Dendritic cell treated with granulocyte-macrophage colony-stimulating factor and Interleukin-4, amounts not matched to agents 40 ng/mL and 50 ng/mL, for 4 days (primary cell): ENCODE measurements at regions not wholly inside any gene's neighbourhood (a gene's known extent, or its start where the extent isn't known, plus 50 kb on each side); places are given as distances from the start of the nearest gene placed in this dataset.
A peak's percentile ranks its signal among the peaks of the same experiment; 100 is the strongest.
"Not testable (repeated sequence)": the region's sequence is repeated elsewhere in the genome, so short reads cannot be mapped to it uniquely, and the experiment has no call there.

ENCODE experiments used
- H3K27ac Mint-ChIP-seq: one replicate; pipeline ENCODE4 v1.8.0; 2022; ENCODE audit warnings: mild to moderate bottlenecking, mixed read lengths
- H3K27me3 Mint-ChIP-seq: one replicate; pipeline ENCODE4 v1.8.0; 2022; ENCODE audit warnings: mild to moderate bottlenecking, mixed read lengths
- H3K36me3 Mint-ChIP-seq: one replicate; pipeline ENCODE4 v1.8.0; 2022; ENCODE audit warnings: low read depth, mixed read lengths
- H3K4me1 Mint-ChIP-seq: one replicate; pipeline ENCODE4 v1.8.0; 2022; ENCODE audit warnings: low read depth, mixed read lengths
- H3K4me3 Mint-ChIP-seq: one replicate; pipeline ENCODE4 v1.8.0; 2022; ENCODE audit warnings: mild to moderate bottlenecking, moderate library complexity, mixed read lengths
- H3K9me3 Mint-ChIP-seq: one replicate; pipeline ENCODE4 v1.8.0; 2022; ENCODE audit warnings: mixed read lengths
- intact Hi-C: fragments of 100-400 bp; cut with micrococcal nuclease; formaldehyde crosslinking; loops from one replicate; pipeline ENCODE4 v1.15.0; 2022

GRCh38 chr17:77549726-77550366, 408.7 kb upstream of the TNRC6C start:
- Mint-ChIP-seq H3K27me3 (peaks cover 51% of the 10 kb centered on the region), H3K36me3 (no peaks in the 10 kb centered on the region), H3K27ac (peak overlapping the region; percentile 65), H3K9me3 (no peaks in the 10 kb centered on the region), H3K4me3 (no peak overlapping the region), H3K4me1 (peaks cover 28% of the 10 kb centered on the region)
- intact Hi-C loops: no loop called here

- Mint-ChIP-seq H3K4me1 (peaks cover 17% of the 10 kb centered on the region), H3K9me3 (no peaks in the 10 kb centered on the region), H3K27me3 (peaks cover 56% of the 10 kb centered on the region), H3K27ac (no peak overlapping the region), H3K4me3 (no peak overlapping the region), H3K36me3 (no peaks in the 10 kb centered on the region)
- intact Hi-C loops: no loop called here
These were observed 404.9 kb upstream of the TNRC6C start for GRCh38 chr17:77553459-77554066.

GRCh38 chr17:77555121-77555591, 403.3 kb upstream of the TNRC6C start:
- H3K27ac Mint-ChIP-seq: no peak overlapping the region
- peaks cover 61% of the 10 kb centered on the region for H3K27me3 Mint-ChIP-seq
- peaks cover under 1% of the 10 kb centered on the region for H3K4me1 Mint-ChIP-seq
- no peak overlapping the region for H3K4me3 Mint-ChIP-seq
- intact Hi-C loops: no loop called here
- no peaks in the 10 kb centered on the region for H3K36me3 Mint-ChIP-seq
- H3K9me3 Mint-ChIP-seq: no peaks in the 10 kb centered on the region

- Mint-ChIP-seq H3K27ac (no peak overlapping the region), H3K4me1 (no peaks in the 10 kb centered on the region), H3K4me3 (no peak overlapping the region), H3K36me3 (no peaks in the 10 kb centered on the region), H3K9me3 (no peaks in the 10 kb centered on the region), H3K27me3 (peaks cover 64% of the 10 kb centered on the region)
- intact Hi-C loops: no loop called here
These were observed 402.7 kb upstream of the TNRC6C start for GRCh38 chr17:77555741-77556291.

- no peaks in the 10 kb centered on the region for H3K9me3 Mint-ChIP-seq
- no peaks in the 10 kb centered on the region for H3K36me3 Mint-ChIP-seq
- no peak overlapping the region for H3K27ac Mint-ChIP-seq
- peaks cover 60% of the 10 kb centered on the region for H3K27me3 Mint-ChIP-seq
- H3K4me1 Mint-ChIP-seq: no peaks in the 10 kb centered on the region
- H3K4me3 Mint-ChIP-seq: no peak overlapping the region
- intact Hi-C loops: no loop called here
These were observed 402.0 kb upstream of the TNRC6C start for GRCh38 chr17:77556383-77557061.

- no peak overlapping the region for H3K27ac Mint-ChIP-seq
- no peaks in the 10 kb centered on the region for H3K36me3 Mint-ChIP-seq
- intact Hi-C loops: no loop called here
- no peaks in the 10 kb centered on the region for H3K4me1 Mint-ChIP-seq
- H3K4me3 Mint-ChIP-seq: no peak overlapping the region
- peaks cover 50% of the 10 kb centered on the region for H3K27me3 Mint-ChIP-seq
- H3K9me3 Mint-ChIP-seq: no peaks in the 10 kb centered on the region
These were observed 399.5 kb upstream of the TNRC6C start for GRCh38 chr17:77558846-77559626.

GRCh38 chr17:77560381-77560780, 398.1 kb upstream of the TNRC6C start:
- no peaks in the 10 kb centered on the region for H3K4me1 Mint-ChIP-seq
- H3K36me3 Mint-ChIP-seq: no peaks in the 10 kb centered on the region
- no peak overlapping the region for H3K27ac Mint-ChIP-seq
- H3K27me3 Mint-ChIP-seq: peaks cover 49% of the 10 kb centered on the region
- H3K4me3 Mint-ChIP-seq: no peak overlapping the region
- intact Hi-C loops: no loop called here
- H3K9me3 Mint-ChIP-seq: no peaks in the 10 kb centered on the region

GRCh38 chr17:77560841-77561240, 397.7 kb upstream of the TNRC6C start:
- Mint-ChIP-seq H3K9me3 (no peaks in the 10 kb centered on the region), H3K27me3 (peaks cover 48% of the 10 kb centered on the region), H3K27ac (no peak overlapping the region), H3K36me3 (no peaks in the 10 kb centered on the region), H3K4me1 (no peaks in the 10 kb centered on the region), H3K4me3 (no peak overlapping the region)
- intact Hi-C loops: no loop called here

- H3K27ac Mint-ChIP-seq, H3K4me1 Mint-ChIP-seq, H3K36me3 Mint-ChIP-seq, H3K9me3 Mint-ChIP-seq, H3K4me3 Mint-ChIP-seq, intact Hi-C loops: not testable (repeated sequence)
- peaks cover 42% of the 10 kb centered on the region for H3K27me3 Mint-ChIP-seq
These were observed 396.1 kb upstream of the TNRC6C start for GRCh38 chr17:77562361-77562760.

GRCh38 chr17:77563439-77564102, 394.9 kb upstream of the TNRC6C start:
- Mint-ChIP-seq H3K36me3 (no peaks in the 10 kb centered on the region), H3K27ac (no peak overlapping the region), H3K4me1 (no peaks in the 10 kb centered on the region), H3K4me3 (no peak overlapping the region), H3K9me3 (no peaks in the 10 kb centered on the region), H3K27me3 (peaks cover 37% of the 10 kb centered on the region)
- intact Hi-C loops: no loop called here

GRCh38 chr17:77564278-77564920, 394.1 kb upstream of the TNRC6C start:
- Mint-ChIP-seq H3K27me3 (peaks cover 33% of the 10 kb centered on the region), H3K36me3 (no peaks in the 10 kb centered on the region), H3K9me3 (no peaks in the 10 kb centered on the region), H3K4me1 (no peaks in the 10 kb centered on the region), H3K27ac (no peak overlapping the region), H3K4me3 (no peak overlapping the region)
- intact Hi-C loops: no loop called here

GRCh38 chr17:77565166-77565565, 393.3 kb upstream of the TNRC6C start:
- H3K27me3 Mint-ChIP-seq: peaks cover 33% of the 10 kb centered on the region
- intact Hi-C loops: no loop called here
- no peak overlapping the region for H3K27ac Mint-ChIP-seq
- H3K4me1 Mint-ChIP-seq: no peaks in the 10 kb centered on the region
- no peaks in the 10 kb centered on the region for H3K9me3 Mint-ChIP-seq
- no peaks in the 10 kb centered on the region for H3K36me3 Mint-ChIP-seq
- H3K4me3 Mint-ChIP-seq: no peak overlapping the region

GRCh38 chr17:77566151-77566550, 392.4 kb upstream of the TNRC6C start:
- H3K4me3 Mint-ChIP-seq: no peak overlapping the region
- peaks cover 39% of the 10 kb centered on the region for H3K27me3 Mint-ChIP-seq
- H3K9me3 Mint-ChIP-seq: no peaks in the 10 kb centered on the region
- intact Hi-C loops: no loop called here
- H3K27ac Mint-ChIP-seq: no peak overlapping the region
- H3K4me1 Mint-ChIP-seq: peaks cover 5% of the 10 kb centered on the region
- no peaks in the 10 kb centered on the region for H3K36me3 Mint-ChIP-seq
